Neural cell (in vitro differentiated cells): ENCODE measurements at regions not wholly inside any gene's neighbourhood (a gene's known extent, or its start where the extent isn't known, plus 50 kb on each side); places are given as distances from the start of the nearest gene placed in this dataset.

ENCODE experiments used
- H2AFZ ChIP-seq: fragments of 200-600, 300-800 bp; sonication (generic), shearing (Covaris generic); 2 replicates; pipeline ENCODE4 v1.6.0; 2014; ENCODE audit warnings: low read depth, mild to moderate bottlenecking, antibody characterized with exemption, low read length, moderate library complexity
- H3F3A ChIP-seq: fragments of 200-600 bp; shearing (Covaris generic); 2 replicates; pipeline ENCODE4 v1.6.1; 2016; ENCODE audit warnings: mild to moderate bottlenecking, moderate library complexity, mixed read lengths, antibody characterized with exemption, low read length; ENCODE audit not compliant: insufficient read depth, poor library complexity, severe bottlenecking
- H3K27ac ChIP-seq: fragments of 200-600, 300-800 bp; sonication (generic), shearing (Covaris generic); 2 replicates; pipeline ENCODE4 v1.5.1; 2014; ENCODE audit warnings: mild to moderate bottlenecking, low read length, moderate library complexity
- H3K27me3 ChIP-seq: fragments of 300-800, 200-600 bp; sonication (generic), shearing (Covaris generic); 2 replicates; pipeline ENCODE4 v1.6.0; 2014; ENCODE audit warnings: mild to moderate bottlenecking, low read depth, low read length, moderate library complexity; ENCODE audit not compliant: insufficient read depth
- H3K36me3 ChIP-seq: fragments of 300-800, 200-600 bp; sonication (generic), shearing (Covaris generic); 2 replicates; pipeline ENCODE4 v1.5.1; 2014; ENCODE audit warnings: mild to moderate bottlenecking, antibody characterized with exemption, low read length, moderate library complexity; ENCODE audit not compliant: insufficient read depth
- H3K4me2 ChIP-seq: fragments of 300-800, 200-600 bp; sonication (generic), shearing (Covaris generic); 2 replicates; pipeline ENCODE4 v1.6.0; 2014; ENCODE audit warnings: mild to moderate bottlenecking, low read length
- H3K4me3 ChIP-seq: fragments of 300-800, 200-600 bp; sonication (generic), shearing (Covaris generic); 2 replicates; pipeline ENCODE4 v1.5.1; 2014; ENCODE audit warnings: mild to moderate bottlenecking, low read length, moderate library complexity
- H3K79me2 ChIP-seq: fragments of 200-600 bp; shearing (Covaris generic); replicated peaks from 2 replicates; pipeline ENCODE4 v1.6.0; 2014; ENCODE audit warnings: mild to moderate bottlenecking, low read length, moderate library complexity; ENCODE audit not compliant: insufficient read depth
- H3K9ac ChIP-seq: fragments of 300-800, 200-600 bp; sonication (generic), shearing (Covaris generic); 2 replicates; pipeline ENCODE4 v1.6.1; 2016; ENCODE audit warnings: mild to moderate bottlenecking, low read length, mixed read lengths
- H3K9me2 ChIP-seq: fragments of 200-600 bp; shearing (Covaris generic); 2 replicates; pipeline ENCODE4 v1.6.1; 2016; ENCODE audit warnings: mild to moderate bottlenecking, low read length, mixed read lengths; ENCODE audit not compliant: insufficient read depth
- H3K9me3 ChIP-seq: fragments of 200-600, 300-800 bp; sonication (generic), shearing (Covaris generic); 2 replicates; pipeline ENCODE4 v1.6.1; 2016; ENCODE audit warnings: mild to moderate bottlenecking, mixed run types, low read length, moderate library complexity, mixed read lengths
- H4K20me1 ChIP-seq: fragments of 200-600 bp; shearing (Covaris generic); 2 replicates; pipeline ENCODE4 v1.6.1; 2016; ENCODE audit warnings: mild to moderate bottlenecking, mixed run types; ENCODE audit not compliant: insufficient read depth
- EP300 ChIP-seq: fragments of 450-650 bp; conservative IDR thresholded peaks from 2 replicates; pipeline ENCODE4 v1.6.1; 2014; ENCODE audit warnings: antibody characterized with exemption, mild to moderate bottlenecking, moderate library complexity; ENCODE audit not compliant: poor library complexity, severe bottlenecking
- EZH2 ChIP-seq: fragments of 200-600, 300-800 bp; shearing (Covaris generic), sonication (generic); IDR thresholded peaks from 2 replicates; pipeline ENCODE4 v1.6.1; 2014; ENCODE audit warnings: antibody characterized with exemption, low read length, borderline replicate concordance, mild to moderate bottlenecking; ENCODE audit not compliant: insufficient read depth, poor library complexity, severe bottlenecking
- MXI1 ChIP-seq: fragments of 450-650 bp; conservative IDR thresholded peaks from 2 replicates; pipeline ENCODE4 v1.6.1; 2014; ENCODE audit warnings: antibody characterized with exemption, mild to moderate bottlenecking; ENCODE audit not compliant: poor library complexity, severe bottlenecking
- POLR2AphosphoS5 ChIP-seq: IDR thresholded peaks from 2 replicates; pipeline ENCODE4 v1.6.1; 2012
- RAD21 ChIP-seq: fragments of 450-650 bp; conservative IDR thresholded peaks from 2 replicates; pipeline ENCODE4 v1.6.1; 2014; ENCODE audit warnings: antibody characterized with exemption, mild to moderate bottlenecking, moderate library complexity
- SMC3 ChIP-seq: fragments of 450-650 bp; conservative IDR thresholded peaks from 2 replicates; pipeline ENCODE4 v1.6.1; 2014; ENCODE audit warnings: antibody characterized with exemption, mild to moderate bottlenecking, moderate library complexity; ENCODE audit not compliant: poor library complexity
- TAF1 ChIP-seq: IDR thresholded peaks from 2 replicates; pipeline ENCODE4 v1.6.1; 2012; ENCODE audit warnings: low read depth
- TF ChIP-seq, protein P1 (sequence below): fragments of 450-650 bp; IDR thresholded peaks from 2 replicates; pipeline ENCODE4 v1.5.1; 2014; ENCODE audit warnings: antibody characterized with exemption, mild to moderate bottlenecking, moderate library complexity; ENCODE audit not compliant: poor library complexity, severe bottlenecking
- TF ChIP-seq, protein P2 (sequence below): IDR thresholded peaks from 2 replicates; pipeline ENCODE4 v1.6.1; 2012; ENCODE audit warnings: borderline replicate concordance

DNA sequence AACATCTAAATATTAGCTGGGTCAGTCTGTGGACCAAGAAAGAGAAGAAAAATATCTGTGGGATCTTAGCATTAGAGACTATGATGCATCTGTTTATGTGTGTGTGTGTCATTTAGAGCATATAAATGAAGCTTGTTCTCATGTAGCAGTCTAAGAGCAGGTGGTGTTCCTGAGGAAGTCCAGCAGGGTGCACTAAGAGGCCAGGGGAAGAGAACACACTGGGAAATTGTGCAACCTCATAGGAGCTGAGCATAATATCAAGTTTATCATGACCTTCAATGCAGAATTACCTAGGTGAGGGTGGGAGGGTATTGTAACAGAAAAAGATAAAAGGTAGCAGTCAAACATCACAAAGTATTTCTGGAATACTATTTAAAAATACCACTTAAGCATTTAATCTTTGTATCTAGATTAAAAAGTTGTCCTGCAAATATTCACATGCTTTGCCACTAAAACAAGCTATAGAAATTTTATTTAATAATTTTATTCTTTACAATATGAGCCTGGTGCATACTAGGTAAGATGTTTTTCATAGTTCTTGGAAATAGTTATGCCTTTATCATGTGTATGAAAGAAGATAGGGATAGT, 80.5 kb downstream of the SMPDL3A start:
- Histone ChIP-seq H4K20me1 (no peaks in the 10 kb centered on the region), H3K36me3 (no peaks in the 10 kb centered on the region), H3K4me2 (no peak overlapping the region), H3K27ac (no peak overlapping the region), H3K27me3 (no peaks in the 10 kb centered on the region), H3K4me3 (no peak overlapping the region), H3K9ac (no peak overlapping the region), H3K79me2 (no peaks in the 10 kb centered on the region), H2AFZ (no peak overlapping the region), H3F3A (no peaks in the 10 kb centered on the region), H3K9me2 (no peaks in the 10 kb centered on the region), H3K9me3 (no peaks in the 10 kb centered on the region)
- TF ChIP-seq POLR2AphosphoS5 (no peak), MXI1 (no peak), EP300 (no peak), EZH2 (no peak), TAF1 (no peak), RAD21 (peak; percentile 94), SMC3 (peak; percentile 89)
- TF ChIP-seq, protein P1, sequence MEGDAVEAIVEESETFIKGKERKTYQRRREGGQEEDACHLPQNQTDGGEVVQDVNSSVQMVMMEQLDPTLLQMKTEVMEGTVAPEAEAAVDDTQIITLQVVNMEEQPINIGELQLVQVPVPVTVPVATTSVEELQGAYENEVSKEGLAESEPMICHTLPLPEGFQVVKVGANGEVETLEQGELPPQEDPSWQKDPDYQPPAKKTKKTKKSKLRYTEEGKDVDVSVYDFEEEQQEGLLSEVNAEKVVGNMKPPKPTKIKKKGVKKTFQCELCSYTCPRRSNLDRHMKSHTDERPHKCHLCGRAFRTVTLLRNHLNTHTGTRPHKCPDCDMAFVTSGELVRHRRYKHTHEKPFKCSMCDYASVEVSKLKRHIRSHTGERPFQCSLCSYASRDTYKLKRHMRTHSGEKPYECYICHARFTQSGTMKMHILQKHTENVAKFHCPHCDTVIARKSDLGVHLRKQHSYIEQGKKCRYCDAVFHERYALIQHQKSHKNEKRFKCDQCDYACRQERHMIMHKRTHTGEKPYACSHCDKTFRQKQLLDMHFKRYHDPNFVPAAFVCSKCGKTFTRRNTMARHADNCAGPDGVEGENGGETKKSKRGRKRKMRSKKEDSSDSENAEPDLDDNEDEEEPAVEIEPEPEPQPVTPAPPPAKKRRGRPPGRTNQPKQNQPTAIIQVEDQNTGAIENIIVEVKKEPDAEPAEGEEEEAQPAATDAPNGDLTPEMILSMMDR = peak; percentile 85
- TF ChIP-seq, protein P2, sequence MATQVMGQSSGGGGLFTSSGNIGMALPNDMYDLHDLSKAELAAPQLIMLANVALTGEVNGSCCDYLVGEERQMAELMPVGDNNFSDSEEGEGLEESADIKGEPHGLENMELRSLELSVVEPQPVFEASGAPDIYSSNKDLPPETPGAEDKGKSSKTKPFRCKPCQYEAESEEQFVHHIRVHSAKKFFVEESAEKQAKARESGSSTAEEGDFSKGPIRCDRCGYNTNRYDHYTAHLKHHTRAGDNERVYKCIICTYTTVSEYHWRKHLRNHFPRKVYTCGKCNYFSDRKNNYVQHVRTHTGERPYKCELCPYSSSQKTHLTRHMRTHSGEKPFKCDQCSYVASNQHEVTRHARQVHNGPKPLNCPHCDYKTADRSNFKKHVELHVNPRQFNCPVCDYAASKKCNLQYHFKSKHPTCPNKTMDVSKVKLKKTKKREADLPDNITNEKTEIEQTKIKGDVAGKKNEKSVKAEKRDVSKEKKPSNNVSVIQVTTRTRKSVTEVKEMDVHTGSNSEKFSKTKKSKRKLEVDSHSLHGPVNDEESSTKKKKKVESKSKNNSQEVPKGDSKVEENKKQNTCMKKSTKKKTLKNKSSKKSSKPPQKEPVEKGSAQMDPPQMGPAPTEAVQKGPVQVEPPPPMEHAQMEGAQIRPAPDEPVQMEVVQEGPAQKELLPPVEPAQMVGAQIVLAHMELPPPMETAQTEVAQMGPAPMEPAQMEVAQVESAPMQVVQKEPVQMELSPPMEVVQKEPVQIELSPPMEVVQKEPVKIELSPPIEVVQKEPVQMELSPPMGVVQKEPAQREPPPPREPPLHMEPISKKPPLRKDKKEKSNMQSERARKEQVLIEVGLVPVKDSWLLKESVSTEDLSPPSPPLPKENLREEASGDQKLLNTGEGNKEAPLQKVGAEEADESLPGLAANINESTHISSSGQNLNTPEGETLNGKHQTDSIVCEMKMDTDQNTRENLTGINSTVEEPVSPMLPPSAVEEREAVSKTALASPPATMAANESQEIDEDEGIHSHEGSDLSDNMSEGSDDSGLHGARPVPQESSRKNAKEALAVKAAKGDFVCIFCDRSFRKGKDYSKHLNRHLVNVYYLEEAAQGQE = no peak

DNA sequence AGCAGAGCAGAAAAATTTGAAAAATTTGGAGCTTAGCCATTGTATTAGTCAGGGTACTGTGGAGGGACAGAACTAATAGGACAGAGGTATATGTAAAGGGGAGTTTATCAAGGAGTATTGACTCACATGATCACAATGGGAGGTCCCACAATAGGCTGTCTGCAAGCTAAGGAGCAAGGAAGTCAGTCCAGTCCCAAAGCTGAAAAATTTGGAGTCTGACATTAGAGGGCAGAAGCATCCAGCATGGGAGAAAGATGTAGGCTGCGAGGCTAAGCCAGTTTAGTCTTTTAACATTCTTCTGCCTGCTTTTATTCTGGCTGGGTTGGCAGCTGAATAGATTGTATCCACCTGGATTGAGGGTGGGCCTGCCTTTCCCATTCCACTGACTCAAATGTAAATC, 82.0 kb downstream of the SMPDL3A start:
- H3K9me3 ChIP-seq = no peaks in the 10 kb centered on the region
- H3K36me3 ChIP-seq = no peaks in the 10 kb centered on the region
- H3F3A ChIP-seq = no peaks in the 10 kb centered on the region
- no peak overlapping the region for H3K4me3 ChIP-seq
- H3K27ac ChIP-seq = no peak overlapping the region
- H3K4me2 ChIP-seq = no peak overlapping the region
- H4K20me1 ChIP-seq = no peaks in the 10 kb centered on the region
- H2AFZ ChIP-seq = no peak overlapping the region
- TF ChIP-seq EZH2 (no peak), EP300 (no peak), POLR2AphosphoS5 (no peak)
- no peaks in the 10 kb centered on the region for H3K9me2 ChIP-seq
- H3K9ac ChIP-seq = no peak overlapping the region
- H3K79me2 ChIP-seq = no peaks in the 10 kb centered on the region
- no peaks in the 10 kb centered on the region for H3K27me3 ChIP-seq
